NCI-H526 treated with DMSO at 0.1 percent for 48 hours (cell line): ENCODE measurements at regions not wholly inside any gene's neighbourhood (a gene's known extent, or its start where the extent isn't known, plus 50 kb on each side); places are given as distances from the start of the nearest gene placed in this dataset.
"Not testable (repeated sequence)": the region's sequence is repeated elsewhere in the genome, so short reads cannot be mapped to it uniquely, and the experiment has no call there.

Source experiments
- DNase-seq: peaks from one replicate; lab custom pipeline; 2025; lab: John Stamatoyannopoulos, UW

GRCh38 chr1:166695834-166696233 is 143.4 kb upstream of the POGK start:
- not testable (repeated sequence) for DNase-seq

- DNase-seq: no peak
These were observed 140.5 kb upstream of the POGK start for GRCh38 chr1:166698771-166699170.

- DNase-seq: no peak
These were observed 139.7 kb upstream of the POGK start for GRCh38 chr1:166699613-166700012.

- no peak for DNase-seq
These were observed 138.6 kb upstream of the POGK start for GRCh38 chr1:166700696-166701095.

- no peak for DNase-seq
These were observed 137.6 kb upstream of the POGK start for GRCh38 chr1:166701603-166702100.

- no peak for DNase-seq
These were observed 136.1 kb upstream of the POGK start for GRCh38 chr1:166703141-166703540.

- no peak for DNase-seq
These were observed 135.4 kb upstream of the POGK start for GRCh38 chr1:166703726-166704462.

- no peak for DNase-seq
These were observed 133.6 kb upstream of the POGK start for GRCh38 chr1:166705376-166706289.

- no peak for DNase-seq
These were observed 122.7 kb upstream of the POGK start for GRCh38 chr1:166716620-166717019.

- DNase-seq: no peak
These were observed 118.1 kb upstream of the POGK start for GRCh38 chr1:166721145-166721544.

GRCh38 chr1:166730299-166730888 is 108.9 kb upstream of the POGK start:
- no peak for DNase-seq

GRCh38 chr1:166738140-166738539 is 101.1 kb upstream of the POGK start:
- DNase-seq: no peak

- no peak for DNase-seq
These were observed 100.4 kb upstream of the POGK start for GRCh38 chr1:166738873-166739272.

GRCh38 chr1:166740668-166741276 is 98.5 kb upstream of the POGK start:
- no peak for DNase-seq

- no peak for DNase-seq
These were observed 76.0 kb upstream of the POGK start for GRCh38 chr1:166763318-166763717.

GRCh38 chr1:166766942-166767341 is 72.3 kb upstream of the POGK start:
- no peak for DNase-seq

GRCh38 chr1:166784646-166785045 is 54.6 kb upstream of the POGK start:
- DNase-seq: not testable (repeated sequence)

- DNase-seq: no peak
These were observed 53.3 kb upstream of the POGK start for GRCh38 chr1:166785987-166786386.

- DNase-seq: no peak
These were observed 50.0 kb upstream of the POGK start for GRCh38 chr1:166789286-166789685.
